ENCODE measurements at regions not wholly inside any gene's neighbourhood (a gene's known extent, or its start where the extent isn't known, plus 50 kb on each side); places are given as distances from the start of the nearest gene placed in this dataset.

DNA sequence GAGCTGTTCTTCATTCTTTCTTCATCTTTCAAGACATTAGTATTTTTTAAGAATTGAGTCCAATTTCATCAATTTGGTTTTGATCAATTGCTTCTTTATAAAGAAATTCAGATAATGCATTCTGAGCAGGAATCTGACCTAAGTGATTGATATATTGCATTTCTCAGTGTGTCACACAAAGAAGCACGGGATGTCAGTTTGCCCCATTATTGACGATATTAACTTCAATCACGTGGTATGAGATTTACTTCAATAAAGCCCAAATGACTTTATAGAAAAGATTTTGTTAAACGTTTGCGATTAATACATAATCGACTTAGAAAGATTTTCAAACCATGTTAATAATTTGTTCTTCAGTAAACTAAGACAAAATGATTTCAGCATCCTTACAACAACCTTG is 1254.2 kb downstream of the FSCB start:
- Histone ChIP-seq H3K4me2 (ENCODE audit: insufficient read depth, low read length) (no peak overlapping the region), H3K4me3 (ENCODE audit: low read depth in 1 of 2, low read length in 2 of 2) (no peak overlapping the region), H3K79me2 (ENCODE audit: insufficient read depth, low read length) (no peaks in the 10 kb centered on the region), H3K27me3 (ENCODE audit: insufficient read depth, low read length, poor library complexity) (no peaks in the 10 kb centered on the region), H3K9ac (ENCODE audit: low read depth, low read length) (no peak overlapping the region), H4K20me1 (ENCODE audit: insufficient read depth, low read length) (no peaks in the 10 kb centered on the region), H3K4me1 (ENCODE audit: insufficient read depth, low read length) (no peaks in the 10 kb centered on the region), H3K9me3 (ENCODE audit: insufficient read depth, low read length, severe bottlenecking) (no peaks in the 10 kb centered on the region), H3K27ac (ENCODE audit: low read length) (no peak overlapping the region), H2AFZ (ENCODE audit: low read depth, low read length) (no peak overlapping the region), H3K36me3 (ENCODE audit: insufficient read depth, low read length) (no peaks in the 10 kb centered on the region)
- no peak for ATAC-seq (ENCODE audit: insufficient read depth, low read depth)
- no peak for DNase-seq
- no peak for TF ChIP-seq EZH2 (IDR thresholded peaks at IDR 0.05; ENCODE audit: borderline replicate concordance, low read depth, low read length, severe bottlenecking)
- TF ChIP-seq, protein P1, sequence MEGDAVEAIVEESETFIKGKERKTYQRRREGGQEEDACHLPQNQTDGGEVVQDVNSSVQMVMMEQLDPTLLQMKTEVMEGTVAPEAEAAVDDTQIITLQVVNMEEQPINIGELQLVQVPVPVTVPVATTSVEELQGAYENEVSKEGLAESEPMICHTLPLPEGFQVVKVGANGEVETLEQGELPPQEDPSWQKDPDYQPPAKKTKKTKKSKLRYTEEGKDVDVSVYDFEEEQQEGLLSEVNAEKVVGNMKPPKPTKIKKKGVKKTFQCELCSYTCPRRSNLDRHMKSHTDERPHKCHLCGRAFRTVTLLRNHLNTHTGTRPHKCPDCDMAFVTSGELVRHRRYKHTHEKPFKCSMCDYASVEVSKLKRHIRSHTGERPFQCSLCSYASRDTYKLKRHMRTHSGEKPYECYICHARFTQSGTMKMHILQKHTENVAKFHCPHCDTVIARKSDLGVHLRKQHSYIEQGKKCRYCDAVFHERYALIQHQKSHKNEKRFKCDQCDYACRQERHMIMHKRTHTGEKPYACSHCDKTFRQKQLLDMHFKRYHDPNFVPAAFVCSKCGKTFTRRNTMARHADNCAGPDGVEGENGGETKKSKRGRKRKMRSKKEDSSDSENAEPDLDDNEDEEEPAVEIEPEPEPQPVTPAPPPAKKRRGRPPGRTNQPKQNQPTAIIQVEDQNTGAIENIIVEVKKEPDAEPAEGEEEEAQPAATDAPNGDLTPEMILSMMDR (IDR thresholded peaks at IDR 0.05; ENCODE audit: borderline replicate concordance, extremely low read depth, low read length, poor library complexity, severe bottlenecking), result no peak

DNA sequence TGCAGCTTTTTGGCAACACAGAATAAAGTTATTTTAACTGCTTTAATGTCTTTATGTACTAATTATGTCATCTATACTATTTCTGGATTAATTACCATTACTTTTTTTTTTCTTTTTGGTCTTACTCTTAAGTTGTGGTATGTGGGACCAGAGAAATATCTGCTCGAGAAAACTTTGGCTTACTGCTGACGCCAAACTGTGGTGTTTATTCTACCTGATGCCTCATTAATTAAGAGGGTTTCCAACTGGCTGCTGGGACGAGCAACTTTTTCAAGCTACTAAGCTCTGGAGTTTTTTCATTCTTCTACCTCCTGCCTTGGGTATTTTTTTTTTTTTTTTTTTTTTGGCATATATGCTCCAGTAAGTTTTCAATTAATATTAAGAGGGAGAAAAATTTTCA is 1257.5 kb downstream of the FSCB start:
- H3K9ac ChIP-seq (ENCODE audit: low read depth, low read length), result no peak overlapping the region
- no peaks in the 10 kb centered on the region for H3K9me3 ChIP-seq (ENCODE audit: insufficient read depth, low read length, severe bottlenecking)
- no peak overlapping the region for H3K4me2 ChIP-seq (ENCODE audit: insufficient read depth, low read length)
- no peak for DNase-seq
- H3K36me3 ChIP-seq (ENCODE audit: insufficient read depth, low read length), result no peaks in the 10 kb centered on the region
- H4K20me1 ChIP-seq (ENCODE audit: insufficient read depth, low read length), result no peaks in the 10 kb centered on the region
- H2AFZ ChIP-seq (ENCODE audit: low read depth, low read length), result no peak overlapping the region
- H3K4me3 ChIP-seq (ENCODE audit: low read depth in 1 of 2, low read length in 2 of 2), result no peak overlapping the region
- no peaks in the 10 kb centered on the region for H3K4me1 ChIP-seq (ENCODE audit: insufficient read depth, low read length)
- ATAC-seq (ENCODE audit: insufficient read depth, low read depth), result no peak
- H3K27ac ChIP-seq (ENCODE audit: low read length), result no peak overlapping the region
- H3K79me2 ChIP-seq (ENCODE audit: insufficient read depth, low read length), result no peaks in the 10 kb centered on the region
- H3K27me3 ChIP-seq (ENCODE audit: insufficient read depth, low read length, poor library complexity), result no peaks in the 10 kb centered on the region
- no peak for TF ChIP-seq EZH2 (IDR thresholded peaks at IDR 0.05; ENCODE audit: borderline replicate concordance, low read depth, low read length, severe bottlenecking)
- TF ChIP-seq, protein P1 (IDR thresholded peaks at IDR 0.05; ENCODE audit: borderline replicate concordance, extremely low read depth, low read length, poor library complexity, severe bottlenecking), result no peak

DNA sequence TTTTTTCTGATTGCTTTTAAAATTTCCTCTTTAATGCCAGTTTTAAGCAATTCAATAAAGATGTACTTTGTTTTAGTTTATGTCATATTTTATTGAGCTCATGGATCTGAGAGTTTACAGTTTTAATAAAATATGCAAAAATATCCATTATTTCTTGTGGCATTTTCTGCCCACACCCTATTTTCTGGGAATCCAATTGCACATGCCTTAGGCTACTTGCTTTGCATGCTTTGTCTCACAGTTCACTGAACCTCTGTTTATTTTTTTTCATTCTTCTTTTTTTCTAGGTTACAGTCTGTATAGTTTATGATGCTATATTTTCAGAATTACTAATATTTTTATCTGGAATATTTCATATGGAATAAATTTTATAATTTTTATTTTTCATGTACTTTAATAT is 1258.0 kb downstream of the FSCB start:
- ATAC-seq (ENCODE audit: insufficient read depth, low read depth) (no peak), DNase-seq (no peak)
- Histone ChIP-seq H3K27me3 (ENCODE audit: insufficient read depth, low read length, poor library complexity) (no peaks in the 10 kb centered on the region), H3K4me2 (ENCODE audit: insufficient read depth, low read length) (no peak overlapping the region), H2AFZ (ENCODE audit: low read depth, low read length) (no peak overlapping the region), H3K36me3 (ENCODE audit: insufficient read depth, low read length) (no peaks in the 10 kb centered on the region), H3K4me1 (ENCODE audit: insufficient read depth, low read length) (no peaks in the 10 kb centered on the region), H3K9ac (ENCODE audit: low read depth, low read length) (no peak overlapping the region), H3K4me3 (ENCODE audit: low read depth in 1 of 2, low read length in 2 of 2) (no peak overlapping the region), H4K20me1 (ENCODE audit: insufficient read depth, low read length) (no peaks in the 10 kb centered on the region), H3K79me2 (ENCODE audit: insufficient read depth, low read length) (no peaks in the 10 kb centered on the region), H3K27ac (ENCODE audit: low read length) (no peak overlapping the region), H3K9me3 (ENCODE audit: insufficient read depth, low read length, severe bottlenecking) (no peaks in the 10 kb centered on the region)
- TF ChIP-seq, protein P1 (IDR thresholded peaks at IDR 0.05; ENCODE audit: borderline replicate concordance, extremely low read depth, low read length, poor library complexity, severe bottlenecking), result no peak
- no peak for TF ChIP-seq EZH2 (IDR thresholded peaks at IDR 0.05; ENCODE audit: borderline replicate concordance, low read depth, low read length, severe bottlenecking)

DNA sequence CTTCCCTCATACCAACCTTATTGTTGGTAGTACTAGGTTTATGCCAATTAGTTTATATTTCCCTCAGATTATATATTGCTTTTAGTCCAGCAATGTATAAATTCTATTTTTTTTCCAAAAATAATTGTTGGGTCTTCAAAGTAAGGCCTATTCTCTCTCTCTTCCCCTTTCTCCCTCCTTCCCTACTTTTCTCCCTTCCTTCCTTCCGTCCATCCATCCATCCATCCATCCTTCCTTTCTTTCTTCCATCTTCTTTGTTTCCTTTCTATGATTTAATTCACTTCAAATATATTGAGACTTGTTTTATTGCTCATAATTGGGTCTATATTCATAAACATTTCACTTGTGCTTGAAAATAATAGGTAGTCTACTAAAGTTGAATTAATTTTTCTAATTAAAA is 1259.2 kb downstream of the FSCB start:
- Histone ChIP-seq H3K79me2 (ENCODE audit: insufficient read depth, low read length) (no peaks in the 10 kb centered on the region), H3K9me3 (ENCODE audit: insufficient read depth, low read length, severe bottlenecking) (no peaks in the 10 kb centered on the region), H3K27ac (ENCODE audit: low read length) (no peak overlapping the region), H3K27me3 (ENCODE audit: insufficient read depth, low read length, poor library complexity) (no peaks in the 10 kb centered on the region), H3K4me2 (ENCODE audit: insufficient read depth, low read length) (no peak overlapping the region), H3K36me3 (ENCODE audit: insufficient read depth, low read length) (no peaks in the 10 kb centered on the region), H2AFZ (ENCODE audit: low read depth, low read length) (no peak overlapping the region), H3K4me1 (ENCODE audit: insufficient read depth, low read length) (no peaks in the 10 kb centered on the region), H4K20me1 (ENCODE audit: insufficient read depth, low read length) (no peaks in the 10 kb centered on the region), H3K9ac (ENCODE audit: low read depth, low read length) (no peak overlapping the region), H3K4me3 (ENCODE audit: low read depth in 1 of 2, low read length in 2 of 2) (no peak overlapping the region)
- ATAC-seq (ENCODE audit: insufficient read depth, low read depth) (no peak), DNase-seq (no peak)
- TF ChIP-seq, protein P1 (IDR thresholded peaks at IDR 0.05; ENCODE audit: borderline replicate concordance, extremely low read depth, low read length, poor library complexity, severe bottlenecking), result no peak
- no peak for TF ChIP-seq EZH2 (IDR thresholded peaks at IDR 0.05; ENCODE audit: borderline replicate concordance, low read depth, low read length, severe bottlenecking)

Data from DND-41 (cell line).